ENCODE measurements at regions not wholly inside any gene's neighbourhood (a gene's known extent, or its start where the extent isn't known, plus 50 kb on each side); places are given as distances from the start of the nearest gene placed in this dataset.

DNA sequence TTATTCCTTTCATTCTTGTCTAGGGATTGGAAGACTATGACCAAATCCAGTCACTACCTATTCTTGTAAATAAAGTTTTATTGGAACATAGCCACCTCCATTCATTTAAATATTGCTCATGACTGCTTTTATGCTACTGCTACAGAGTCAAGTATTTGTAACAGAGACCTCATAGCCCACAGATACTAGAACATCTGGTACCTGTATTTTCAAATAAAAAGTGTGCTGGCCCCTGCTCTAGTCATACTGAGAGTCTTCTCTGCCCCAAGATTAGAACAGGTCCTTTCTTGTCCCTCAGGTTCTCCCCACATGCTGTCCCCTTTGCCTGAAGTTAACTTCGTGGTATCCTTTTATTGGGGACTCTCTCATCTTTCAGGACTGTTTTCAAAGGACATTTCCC lies 422.3 kb downstream of the CBLN4 start:
- H3K4me3 Mint-ChIP-seq, result no peak overlapping the region
- DNase-seq (no peak), ATAC-seq (ENCODE audit: low read depth) (no peak)
- Histone ChIP-seq H3K4me3 (ENCODE audit: control extremely low read depth in 1 of 5, extremely low read depth in 1 of 5, insufficient read depth in 1 of 5, low read depth in 2 of 5, low read length in 4 of 5) (no peak overlapping the region), H3K27me3 (replicated peaks in 1 of 4; ENCODE audit: control extremely low read depth in 1 of 4, control insufficient read depth in 3 of 4, insufficient read depth in 4 of 4, low read length in 3 of 4) (no peaks in the 10 kb centered on the region), H3K36me3 (replicated peaks in 1 of 2; ENCODE audit: control extremely low read depth in 1 of 2, control insufficient read depth in 1 of 2, extremely low read depth in 1 of 2, insufficient read depth in 2 of 2, low read length in 1 of 2) (no peaks in the 10 kb centered on the region), H3K27ac (ENCODE audit: low read length in 2 of 2) (no peak overlapping the region), H4K20me1 (ENCODE audit: control insufficient read depth, insufficient read depth, low read length, poor library complexity, severe bottlenecking) (no peaks in the 10 kb centered on the region), H3K4me2 (replicated peaks; ENCODE audit: low read depth, low read length, poor library complexity, severe bottlenecking) (no peak overlapping the region), H3K9me3 (ENCODE audit: control extremely low read depth in 1 of 3, control insufficient read depth in 2 of 3, insufficient read depth in 1 of 3, low read length in 2 of 3) (no peaks in the 10 kb centered on the region), H2AFZ (ENCODE audit: insufficient read depth, low read depth, low read length, poor library complexity, severe bottlenecking) (no peak overlapping the region), H3K79me2 (ENCODE audit: control insufficient read depth, insufficient read depth, low read length) (no peaks in the 10 kb centered on the region), H3K9ac (ENCODE audit: low read length) (no peak overlapping the region), H3K4me1 (ENCODE audit: control insufficient read depth in 2 of 2, insufficient read depth in 2 of 2, low read length in 2 of 2) (no peaks in the 10 kb centered on the region)
- H3K27ac Mint-ChIP-seq, result no peak overlapping the region
- ChIA-PET POLR2A (no interaction called here), CTCF (no interaction called here)
- intact Hi-C loops (cut with micrococcal nuclease), result no loop called here
- H3K4me1 Mint-ChIP-seq, result no peaks in the 10 kb centered on the region
- H3K27me3 Mint-ChIP-seq, result no peaks in the 10 kb centered on the region
- H3K9me3 Mint-ChIP-seq (ENCODE audit: insufficient read depth), result no peaks in the 10 kb centered on the region
- TF ChIP-seq, protein P1, sequence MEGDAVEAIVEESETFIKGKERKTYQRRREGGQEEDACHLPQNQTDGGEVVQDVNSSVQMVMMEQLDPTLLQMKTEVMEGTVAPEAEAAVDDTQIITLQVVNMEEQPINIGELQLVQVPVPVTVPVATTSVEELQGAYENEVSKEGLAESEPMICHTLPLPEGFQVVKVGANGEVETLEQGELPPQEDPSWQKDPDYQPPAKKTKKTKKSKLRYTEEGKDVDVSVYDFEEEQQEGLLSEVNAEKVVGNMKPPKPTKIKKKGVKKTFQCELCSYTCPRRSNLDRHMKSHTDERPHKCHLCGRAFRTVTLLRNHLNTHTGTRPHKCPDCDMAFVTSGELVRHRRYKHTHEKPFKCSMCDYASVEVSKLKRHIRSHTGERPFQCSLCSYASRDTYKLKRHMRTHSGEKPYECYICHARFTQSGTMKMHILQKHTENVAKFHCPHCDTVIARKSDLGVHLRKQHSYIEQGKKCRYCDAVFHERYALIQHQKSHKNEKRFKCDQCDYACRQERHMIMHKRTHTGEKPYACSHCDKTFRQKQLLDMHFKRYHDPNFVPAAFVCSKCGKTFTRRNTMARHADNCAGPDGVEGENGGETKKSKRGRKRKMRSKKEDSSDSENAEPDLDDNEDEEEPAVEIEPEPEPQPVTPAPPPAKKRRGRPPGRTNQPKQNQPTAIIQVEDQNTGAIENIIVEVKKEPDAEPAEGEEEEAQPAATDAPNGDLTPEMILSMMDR (IDR thresholded peaks at IDR 0.05), result no peak
- no peak for TF ChIP-seq EZH2 (IDR thresholded peaks at IDR 0.05; ENCODE audit: borderline replicate concordance, insufficient read depth, low read depth, low read length, poor library complexity, severe bottlenecking)
- 75% methylated on average over 1 of the region's 1 CpG for WGBS (ENCODE audit: insufficient coverage)

DNA sequence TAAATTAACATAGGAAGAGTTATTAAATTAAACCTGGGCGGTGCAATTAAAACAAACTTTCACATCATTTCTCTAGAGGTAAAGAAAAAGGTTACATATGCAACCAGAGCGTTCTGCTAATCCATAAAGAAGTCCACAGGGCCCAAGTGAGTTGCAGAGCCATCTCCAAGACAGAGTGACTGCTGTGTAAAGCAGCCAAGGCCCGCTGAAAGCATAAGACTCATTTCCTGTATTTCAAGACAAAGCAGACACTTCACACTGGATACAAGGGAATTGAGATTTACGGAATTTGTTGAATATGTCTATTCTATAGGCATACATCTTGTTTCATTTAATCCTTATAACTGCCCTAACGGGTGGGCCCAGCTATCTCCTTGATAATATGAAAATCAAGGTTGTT lies 422.8 kb downstream of the CBLN4 start:
- CTCF ChIA-PET, result no interaction called here
- Histone ChIP-seq H3K79me2 (ENCODE audit: control insufficient read depth, insufficient read depth, low read length) (no peaks in the 10 kb centered on the region), H4K20me1 (ENCODE audit: control insufficient read depth, insufficient read depth, low read length, poor library complexity, severe bottlenecking) (no peaks in the 10 kb centered on the region), H3K27ac (ENCODE audit: low read length in 2 of 2) (no peak overlapping the region), H2AFZ (ENCODE audit: insufficient read depth, low read depth, low read length, poor library complexity, severe bottlenecking) (no peak overlapping the region), H3K27me3 (replicated peaks in 1 of 4; ENCODE audit: control extremely low read depth in 1 of 4, control insufficient read depth in 3 of 4, insufficient read depth in 4 of 4, low read length in 3 of 4) (no peaks in the 10 kb centered on the region), H3K9me3 (ENCODE audit: control extremely low read depth in 1 of 3, control insufficient read depth in 2 of 3, insufficient read depth in 1 of 3, low read length in 2 of 3) (no peaks in the 10 kb centered on the region), H3K36me3 (replicated peaks in 1 of 2; ENCODE audit: control extremely low read depth in 1 of 2, control insufficient read depth in 1 of 2, extremely low read depth in 1 of 2, insufficient read depth in 2 of 2, low read length in 1 of 2) (no peaks in the 10 kb centered on the region), H3K4me1 (ENCODE audit: control insufficient read depth in 2 of 2, insufficient read depth in 2 of 2, low read length in 2 of 2) (no peaks in the 10 kb centered on the region), H3K4me3 (ENCODE audit: control extremely low read depth in 1 of 5, extremely low read depth in 1 of 5, insufficient read depth in 1 of 5, low read depth in 2 of 5, low read length in 4 of 5) (no peak overlapping the region), H3K9ac (ENCODE audit: low read length) (no peak overlapping the region), H3K4me2 (replicated peaks; ENCODE audit: low read depth, low read length, poor library complexity, severe bottlenecking) (no peak overlapping the region)
- DNase-seq, result no peak
- intact Hi-C loops (cut with micrococcal nuclease), result no loop called here
- no peak overlapping the region for H3K27ac Mint-ChIP-seq
- H3K9me3 Mint-ChIP-seq (ENCODE audit: insufficient read depth), result peaks cover 2% of the 10 kb centered on the region
- no CpG with 5 or more reads among the region's 5 CpGs for WGBS (ENCODE audit: insufficient coverage)
- ATAC-seq (ENCODE audit: low read depth), result no peak
- POLR2A ChIA-PET, result no interaction called here
- TF ChIP-seq, protein P1 (IDR thresholded peaks at IDR 0.05), result no peak
- no peak for TF ChIP-seq EZH2 (IDR thresholded peaks at IDR 0.05; ENCODE audit: borderline replicate concordance, insufficient read depth, low read depth, low read length, poor library complexity, severe bottlenecking)
- H3K27me3 Mint-ChIP-seq, result no peaks in the 10 kb centered on the region
- H3K4me1 Mint-ChIP-seq, result no peaks in the 10 kb centered on the region
- H3K4me3 Mint-ChIP-seq, result no peak overlapping the region
